HFF-Myc (cell line): ENCODE measurements at regions not wholly inside any gene's neighbourhood (a gene's known extent, or its start where the extent isn't known, plus 50 kb on each side); places are given as distances from the start of the nearest gene placed in this dataset.
A peak's percentile ranks its signal among the peaks of the same experiment; 100 is the strongest.

ENCODE experiments used
- DNase-seq: peaks from one replicate; pipeline ENCODE4 v3.0.0-alpha.2; 2011; ENCODE audit warnings: low read depth; ENCODE audit errors: extremely low read depth
- H3K4me3 ChIP-seq: replicated peaks from 2 replicates; pipeline ENCODE4 v1.5.1; 2011; ENCODE audit warnings: low read depth, mild to moderate bottlenecking, control low read depth, low read length
- TF ChIP-seq, protein P1 (sequence below): IDR thresholded peaks from 2 replicates; pipeline ENCODE4 v1.5.1; 2012; ENCODE audit warnings: mild to moderate bottlenecking, low read depth, low read length, control low read depth; ENCODE audit errors: missing control alignments

DNA sequence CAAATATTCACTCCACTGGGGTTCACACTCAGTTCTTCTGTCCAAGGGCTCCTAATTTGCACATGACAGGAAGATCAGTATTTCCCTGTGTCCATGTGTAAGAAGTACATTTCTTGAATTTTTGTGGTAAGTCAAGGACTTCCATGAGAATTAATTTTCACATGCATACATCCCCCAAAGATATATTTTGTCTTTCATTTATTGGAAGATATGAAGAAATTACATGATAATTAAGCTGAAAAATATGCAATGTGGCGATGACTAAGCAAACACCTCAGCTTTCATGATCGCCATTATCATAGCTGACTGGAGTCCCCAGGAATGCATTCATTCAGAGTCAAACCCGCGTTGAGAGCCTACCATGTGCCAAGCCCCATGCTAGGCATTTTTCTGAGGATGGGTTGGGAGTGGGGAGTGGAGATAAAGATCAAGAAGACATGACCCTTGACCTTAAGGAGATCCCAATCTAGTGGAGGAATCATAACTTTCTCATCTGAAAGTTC is 104.6 kb upstream of the F3 start:
- DNase-seq: peak; percentile 50

GRCh38 chr1:94644352-94644751 is 102.8 kb upstream of the F3 start:
- DNase-seq: no peak
- no peak overlapping the region for H3K4me3 ChIP-seq
- TF ChIP-seq, protein P1, sequence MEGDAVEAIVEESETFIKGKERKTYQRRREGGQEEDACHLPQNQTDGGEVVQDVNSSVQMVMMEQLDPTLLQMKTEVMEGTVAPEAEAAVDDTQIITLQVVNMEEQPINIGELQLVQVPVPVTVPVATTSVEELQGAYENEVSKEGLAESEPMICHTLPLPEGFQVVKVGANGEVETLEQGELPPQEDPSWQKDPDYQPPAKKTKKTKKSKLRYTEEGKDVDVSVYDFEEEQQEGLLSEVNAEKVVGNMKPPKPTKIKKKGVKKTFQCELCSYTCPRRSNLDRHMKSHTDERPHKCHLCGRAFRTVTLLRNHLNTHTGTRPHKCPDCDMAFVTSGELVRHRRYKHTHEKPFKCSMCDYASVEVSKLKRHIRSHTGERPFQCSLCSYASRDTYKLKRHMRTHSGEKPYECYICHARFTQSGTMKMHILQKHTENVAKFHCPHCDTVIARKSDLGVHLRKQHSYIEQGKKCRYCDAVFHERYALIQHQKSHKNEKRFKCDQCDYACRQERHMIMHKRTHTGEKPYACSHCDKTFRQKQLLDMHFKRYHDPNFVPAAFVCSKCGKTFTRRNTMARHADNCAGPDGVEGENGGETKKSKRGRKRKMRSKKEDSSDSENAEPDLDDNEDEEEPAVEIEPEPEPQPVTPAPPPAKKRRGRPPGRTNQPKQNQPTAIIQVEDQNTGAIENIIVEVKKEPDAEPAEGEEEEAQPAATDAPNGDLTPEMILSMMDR: no peak

More for the DNA sequence above, 104.6 kb upstream of the F3 start:
- no peak overlapping the region for H3K4me3 ChIP-seq
- TF ChIP-seq, protein P1: no peak

GRCh38 chr1:94643819-94644218 is 102.3 kb upstream of the F3 start:
- DNase-seq: no peak
- no peak overlapping the region for H3K4me3 ChIP-seq
- TF ChIP-seq, protein P1: no peak

- no peak overlapping the region for H3K4me3 ChIP-seq
- TF ChIP-seq, protein P1: no peak
- DNase-seq: no peak
Observed at GRCh38 chr1:94642617-94643321, 101.2 kb upstream of the F3 start.

DNA sequence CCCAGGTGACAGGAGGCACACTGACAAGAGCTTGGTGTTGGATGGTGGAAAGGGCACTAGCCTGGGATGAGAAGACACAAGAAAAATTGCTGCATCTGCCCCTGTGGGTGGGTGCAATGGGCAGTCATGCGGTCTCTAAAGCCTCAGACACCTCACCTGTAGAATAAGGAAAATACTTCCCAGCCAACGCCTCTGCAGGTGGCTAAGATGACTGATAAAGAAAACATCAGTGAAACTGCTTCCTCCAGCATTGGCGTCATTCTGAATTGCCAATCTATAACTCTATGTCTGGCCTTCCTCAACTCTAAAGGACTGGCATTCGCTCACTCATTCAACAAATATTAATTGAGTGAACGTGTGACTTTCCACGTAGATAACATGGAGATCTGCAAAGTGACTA is 100.4 kb upstream of the F3 start:
- no peak for DNase-seq
- H3K4me3 ChIP-seq: no peak overlapping the region
- TF ChIP-seq, protein P1: no peak

GRCh38 chr1:94640125-94640524 is 98.6 kb upstream of the F3 start:
- TF ChIP-seq, protein P1: no peak
- H3K4me3 ChIP-seq: no peak overlapping the region
- no peak for DNase-seq
